SK-N-SH (cell line): ENCODE measurements at regions not wholly inside any gene's neighbourhood (a gene's known extent, or its start where the extent isn't known, plus 50 kb on each side); places are given as distances from the start of the nearest gene placed in this dataset.

Experiments used
- small RNA-seq, 7 experiments: library from RNA; depleted of rRNA; stranded (forward); fragments of <200 nt; gene quantifications; one replicate each; pipeline ENCODE3, GENCODE V24; 2012

Small RNA genes lying in the stretch of these regions (small RNA-seq; reads per million reads assigned to genes)
- 0 reads per million in 7 experiments for gene AC025946.2
- 0 reads per million in 7 experiments for gene AL355333.1
- gene CUX2P1 = 0 reads per million in 7 experiments
- gene RF00019 = 0 reads per million in 7 experiments
- 0 to 252 (median 0) reads per million in 7 experiments for gene RNA5SP299
